DMS 273 (cell line): ENCODE measurements at regions not wholly inside any gene's neighbourhood (a gene's known extent, or its start where the extent isn't known, plus 50 kb on each side); places are given as distances from the start of the nearest gene placed in this dataset.

Source experiments
- DNase-seq: peaks from one replicate; lab custom pipeline; 2025; ENCODE audit not compliant: unreplicated experiment; lab: John Stamatoyannopoulos, UW

DNA sequence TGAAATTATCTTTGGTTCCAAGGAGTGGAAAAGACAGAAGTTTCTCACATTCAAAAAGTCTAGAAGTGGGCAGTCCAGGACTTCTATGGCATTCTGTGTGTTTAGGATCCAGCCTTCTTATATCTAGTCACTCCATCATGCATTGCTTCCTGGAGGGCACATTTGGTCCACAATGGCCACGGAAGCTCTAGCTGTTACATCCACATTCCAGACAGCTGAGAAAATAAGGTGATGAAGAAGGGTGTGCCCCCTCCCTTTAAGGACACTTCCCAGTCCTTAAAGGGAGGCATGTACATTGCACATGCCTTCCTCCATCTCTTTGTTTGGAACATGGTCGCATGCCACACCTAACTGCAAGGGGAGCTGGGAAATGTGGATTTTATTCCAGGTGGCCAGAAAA lies 59.9 kb upstream of the BZW1 start:
- no peak for DNase-seq

- no peak for DNase-seq
Observed at GRCh38 chr2:200752332-200752731, 59.4 kb upstream of the BZW1 start.

GRCh38 chr2:200752835-200753234 lies 58.9 kb upstream of the BZW1 start:
- no peak for DNase-seq

- DNase-seq = no peak
Observed at GRCh38 chr2:200756618-200757321, 54.9 kb upstream of the BZW1 start.

- DNase-seq = no peak
Observed at GRCh38 chr2:200757399-200757798, 54.3 kb upstream of the BZW1 start.

GRCh38 chr2:200758341-200758740 lies 53.4 kb upstream of the BZW1 start:
- DNase-seq = no peak

GRCh38 chr2:200761266-200761665 lies 50.4 kb upstream of the BZW1 start:
- no peak for DNase-seq
